WTC11 (cell line): ENCODE measurements at regions not wholly inside any gene's neighbourhood (a gene's known extent, or its start where the extent isn't known, plus 50 kb on each side); places are given as distances from the start of the nearest gene placed in this dataset.

ENCODE experiments used
- ATAC-seq: fragments of 200-7000 bp; cut with Tn5 transposase; 2 replicates; pipeline ENCODE4 v1.10.0; 2021; ENCODE audit warnings: mild to moderate bottlenecking, moderate library complexity
- CTCF ChIA-PET: fragments of 300-600 bp; sonication (Branson Sonifier 250); formaldehyde crosslinking; loops from one replicate; lab custom pipeline; 2021; ENCODE audit warnings: antibody characterized with exemption; lab: Charles Lee
- POLR2A ChIA-PET: fragments of 350-600 bp; sonication (Branson Sonifier 250); formaldehyde crosslinking; loops from one replicate; lab custom pipeline; 2021; ENCODE audit warnings: antibody characterized with exemption; lab: Charles Lee
- DNase-seq: peaks from one replicate; pipeline ENCODE4 v3.0.0; 2021; ENCODE audit warnings: low spot score
- H3K27ac Mint-ChIP-seq: 2 replicates; pipeline ENCODE4 v1.8.0; 2021; ENCODE audit warnings: mixed read lengths
- H3K27me3 Mint-ChIP-seq: 2 replicates; pipeline ENCODE4 v1.8.0; 2021; ENCODE audit warnings: low read depth, mild to moderate bottlenecking, moderate library complexity, mixed read lengths
- H3K36me3 Mint-ChIP-seq: 2 replicates; pipeline ENCODE4 v1.8.0; 2021; ENCODE audit warnings: mixed read lengths
- H3K4me1 Mint-ChIP-seq: 2 replicates; pipeline ENCODE4 v1.8.0; 2022; ENCODE audit warnings: mixed read lengths
- H3K4me3 Mint-ChIP-seq: 2 replicates; pipeline ENCODE4 v1.8.0; 2021; ENCODE audit warnings: mild to moderate bottlenecking, moderate library complexity, mixed read lengths
- H3K9me3 Mint-ChIP-seq: 2 replicates; pipeline ENCODE4 v1.8.0; 2021; ENCODE audit warnings: mixed read lengths
- CBFB ChIP-seq: sonication (generic); formaldehyde crosslinking; IDR thresholded peaks from 2 replicates; pipeline ENCODE4 v1.8.1; 2022; ENCODE audit warnings: mild to moderate bottlenecking, low read depth, missing genetic modification reagents
- FOXJ3 ChIP-seq: sonication (generic); formaldehyde crosslinking; IDR thresholded peaks from 2 replicates; pipeline ENCODE4 v1.9.0; 2021; ENCODE audit warnings: missing genetic modification reagents, mild to moderate bottlenecking, borderline replicate concordance
- FOXK1 ChIP-seq: sonication (generic); formaldehyde crosslinking; IDR thresholded peaks from 2 replicates; pipeline ENCODE4 v1.8.0; 2022; ENCODE audit warnings: mild to moderate bottlenecking, moderate library complexity, missing genetic modification reagents
- GABPB1 ChIP-seq: sonication (generic); formaldehyde crosslinking; IDR thresholded peaks from 2 replicates; pipeline ENCODE4 v1.8.1; 2023; ENCODE audit warnings: mild to moderate bottlenecking, missing genetic modification reagents
- GRHL2 ChIP-seq: fragments of 250-450 bp; sonication (Bioruptor Pico); IDR thresholded peaks from 2 replicates; pipeline ENCODE4 v1.8.0; 2022; ENCODE audit warnings: mild to moderate bottlenecking, moderate library complexity; ENCODE audit not compliant: insufficient replicate concordance, severe bottlenecking
- IRF2 ChIP-seq: sonication (generic); formaldehyde crosslinking; IDR thresholded peaks from 2 replicates; pipeline ENCODE4 v1.8.0; 2022; ENCODE audit warnings: low read depth, missing genetic modification reagents, borderline replicate concordance
- MYBL2 ChIP-seq: sonication (generic); formaldehyde crosslinking; IDR thresholded peaks from 2 replicates; pipeline ENCODE4 v1.8.1; 2023; ENCODE audit warnings: mild to moderate bottlenecking, moderate library complexity, missing genetic modification reagents
- NFYB ChIP-seq: sonication (generic); formaldehyde crosslinking; conservative IDR thresholded peaks from 2 replicates; pipeline ENCODE4 v1.8.0; 2022; ENCODE audit warnings: low read depth, missing genetic modification reagents
- NR2C2 ChIP-seq: sonication (generic); formaldehyde crosslinking; IDR thresholded peaks from 2 replicates; pipeline ENCODE4 v1.8.0; 2022; ENCODE audit warnings: mild to moderate bottlenecking, missing genetic modification reagents
- PRRX2 ChIP-seq: fragments of 250-450 bp; sonication (Bioruptor Pico); IDR thresholded peaks from 2 replicates; pipeline ENCODE4 v1.8.0; 2021; ENCODE audit warnings: mild to moderate bottlenecking
- SP1 ChIP-seq: sonication (generic); formaldehyde crosslinking; conservative IDR thresholded peaks from 2 replicates; pipeline ENCODE4 v1.8.1; 2022; ENCODE audit warnings: missing genetic modification reagents
- TCF7 ChIP-seq: sonication (generic); formaldehyde crosslinking; IDR thresholded peaks from 2 replicates; pipeline ENCODE4 v1.8.0; 2022; ENCODE audit warnings: mild to moderate bottlenecking, low read depth, missing genetic modification reagents, moderate library complexity
- TP53 ChIP-seq: sonication (generic); formaldehyde crosslinking; IDR thresholded peaks from 2 replicates; pipeline ENCODE4 v1.8.1; 2023; ENCODE audit warnings: mild to moderate bottlenecking, missing genetic modification reagents
- ZNF219 ChIP-seq: sonication (generic); formaldehyde crosslinking; IDR thresholded peaks from 2 replicates; pipeline ENCODE4 v1.8.0; 2023; ENCODE audit warnings: missing genetic modification reagents, mild to moderate bottlenecking, borderline replicate concordance
- ZNF232 ChIP-seq: sonication (generic); formaldehyde crosslinking; IDR thresholded peaks from 2 replicates; pipeline ENCODE4 v1.8.0; 2022; ENCODE audit warnings: mild to moderate bottlenecking, missing genetic modification reagents
- TF ChIP-seq, protein P1 (sequence below): fragments of 250-450 bp; sonication (Bioruptor Pico); IDR thresholded peaks from 2 replicates; pipeline ENCODE4 v1.9.0; 2021; ENCODE audit warnings: mild to moderate bottlenecking
- TF ChIP-seq, protein P2 (sequence below): sonication (generic); formaldehyde crosslinking; IDR thresholded peaks from 2 replicates; pipeline ENCODE4 v1.8.0; 2023; ENCODE audit warnings: mild to moderate bottlenecking, missing genetic modification reagents
- TF ChIP-seq, protein P3 (sequence below): sonication (generic); formaldehyde crosslinking; IDR thresholded peaks from 2 replicates; pipeline ENCODE4 v1.8.1; 2023; ENCODE audit warnings: mild to moderate bottlenecking, missing genetic modification reagents
- TF ChIP-seq, protein P4 (sequence below): sonication (generic); formaldehyde crosslinking; IDR thresholded peaks from 2 replicates; pipeline ENCODE4 v1.8.0; 2022; ENCODE audit warnings: missing genetic modification reagents
- TF ChIP-seq, protein P5 (sequence below): sonication (generic); formaldehyde crosslinking; IDR thresholded peaks from 2 replicates; pipeline ENCODE4 v1.8.1; 2023; ENCODE audit warnings: mild to moderate bottlenecking, missing genetic modification reagents
- TF ChIP-seq, protein P6 (sequence below): sonication (generic); formaldehyde crosslinking; IDR thresholded peaks from 2 replicates; pipeline ENCODE4 v1.8.0; 2022; ENCODE audit warnings: mild to moderate bottlenecking, missing genetic modification reagents

DNA sequence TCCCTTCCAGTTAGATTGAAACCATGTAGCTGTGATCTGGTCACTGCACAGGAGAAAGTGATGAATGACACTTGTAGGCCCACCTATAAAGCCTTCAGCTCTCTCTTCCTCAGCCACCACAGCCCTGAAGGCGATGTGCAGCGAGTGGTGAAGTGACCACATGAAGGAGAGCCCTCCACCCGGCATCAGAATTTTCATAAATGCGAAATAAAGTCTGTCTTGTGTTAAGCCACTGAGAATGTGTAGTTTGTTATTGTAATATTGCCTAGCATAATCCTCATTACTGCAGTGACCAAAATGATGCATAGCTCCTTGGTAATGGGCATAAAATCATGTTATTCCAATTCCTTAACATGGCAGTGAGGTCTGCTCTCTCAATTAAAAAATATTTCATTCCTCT, 122.1 kb upstream of the LYPLAL1 start:
- DNase-seq (no peak), ATAC-seq (no peak)
- Mint-ChIP-seq H3K36me3 (no peaks in the 10 kb centered on the region), H3K4me3 (no peak overlapping the region), H3K27ac (no peak overlapping the region), H3K4me1 (no peaks in the 10 kb centered on the region), H3K27me3 (no peaks in the 10 kb centered on the region; the same call in 1 of the 2 replicates), H3K9me3 (no peaks in the 10 kb centered on the region)
- ChIA-PET CTCF (no interaction called here), POLR2A (no interaction called here)
- TF ChIP-seq NFYB (CRISPR knock-in tag) (no peak), FOXK1 (CRISPR knock-in tag) (no peak), TP53 (CRISPR knock-in tag) (no peak), SP1 (CRISPR knock-in tag) (no peak), ZNF219 (CRISPR knock-in tag) (no peak), TCF7 (CRISPR knock-in tag) (no peak), PRRX2 (CRISPR knock-in tag) (no peak), GABPB1 (CRISPR knock-in tag) (no peak)
- TF ChIP-seq, protein P1, sequence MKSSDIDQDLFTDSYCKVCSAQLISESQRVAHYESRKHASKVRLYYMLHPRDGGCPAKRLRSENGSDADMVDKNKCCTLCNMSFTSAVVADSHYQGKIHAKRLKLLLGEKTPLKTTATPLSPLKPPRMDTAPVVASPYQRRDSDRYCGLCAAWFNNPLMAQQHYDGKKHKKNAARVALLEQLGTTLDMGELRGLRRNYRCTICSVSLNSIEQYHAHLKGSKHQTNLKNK (CRISPR knock-in tag), result no peak
- TF ChIP-seq, protein P2, sequence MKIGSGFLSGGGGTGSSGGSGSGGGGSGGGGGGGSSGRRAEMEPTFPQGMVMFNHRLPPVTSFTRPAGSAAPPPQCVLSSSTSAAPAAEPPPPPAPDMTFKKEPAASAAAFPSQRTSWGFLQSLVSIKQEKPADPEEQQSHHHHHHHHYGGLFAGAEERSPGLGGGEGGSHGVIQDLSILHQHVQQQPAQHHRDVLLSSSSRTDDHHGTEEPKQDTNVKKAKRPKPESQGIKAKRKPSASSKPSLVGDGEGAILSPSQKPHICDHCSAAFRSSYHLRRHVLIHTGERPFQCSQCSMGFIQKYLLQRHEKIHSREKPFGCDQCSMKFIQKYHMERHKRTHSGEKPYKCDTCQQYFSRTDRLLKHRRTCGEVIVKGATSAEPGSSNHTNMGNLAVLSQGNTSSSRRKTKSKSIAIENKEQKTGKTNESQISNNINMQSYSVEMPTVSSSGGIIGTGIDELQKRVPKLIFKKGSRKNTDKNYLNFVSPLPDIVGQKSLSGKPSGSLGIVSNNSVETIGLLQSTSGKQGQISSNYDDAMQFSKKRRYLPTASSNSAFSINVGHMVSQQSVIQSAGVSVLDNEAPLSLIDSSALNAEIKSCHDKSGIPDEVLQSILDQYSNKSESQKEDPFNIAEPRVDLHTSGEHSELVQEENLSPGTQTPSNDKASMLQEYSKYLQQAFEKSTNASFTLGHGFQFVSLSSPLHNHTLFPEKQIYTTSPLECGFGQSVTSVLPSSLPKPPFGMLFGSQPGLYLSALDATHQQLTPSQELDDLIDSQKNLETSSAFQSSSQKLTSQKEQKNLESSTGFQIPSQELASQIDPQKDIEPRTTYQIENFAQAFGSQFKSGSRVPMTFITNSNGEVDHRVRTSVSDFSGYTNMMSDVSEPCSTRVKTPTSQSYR, result no peak
- TF ChIP-seq, protein P3, sequence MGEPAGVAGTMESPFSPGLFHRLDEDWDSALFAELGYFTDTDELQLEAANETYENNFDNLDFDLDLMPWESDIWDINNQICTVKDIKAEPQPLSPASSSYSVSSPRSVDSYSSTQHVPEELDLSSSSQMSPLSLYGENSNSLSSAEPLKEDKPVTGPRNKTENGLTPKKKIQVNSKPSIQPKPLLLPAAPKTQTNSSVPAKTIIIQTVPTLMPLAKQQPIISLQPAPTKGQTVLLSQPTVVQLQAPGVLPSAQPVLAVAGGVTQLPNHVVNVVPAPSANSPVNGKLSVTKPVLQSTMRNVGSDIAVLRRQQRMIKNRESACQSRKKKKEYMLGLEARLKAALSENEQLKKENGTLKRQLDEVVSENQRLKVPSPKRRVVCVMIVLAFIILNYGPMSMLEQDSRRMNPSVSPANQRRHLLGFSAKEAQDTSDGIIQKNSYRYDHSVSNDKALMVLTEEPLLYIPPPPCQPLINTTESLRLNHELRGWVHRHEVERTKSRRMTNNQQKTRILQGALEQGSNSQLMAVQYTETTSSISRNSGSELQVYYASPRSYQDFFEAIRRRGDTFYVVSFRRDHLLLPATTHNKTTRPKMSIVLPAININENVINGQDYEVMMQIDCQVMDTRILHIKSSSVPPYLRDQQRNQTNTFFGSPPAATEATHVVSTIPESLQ, result no peak
- TF ChIP-seq, protein P4, sequence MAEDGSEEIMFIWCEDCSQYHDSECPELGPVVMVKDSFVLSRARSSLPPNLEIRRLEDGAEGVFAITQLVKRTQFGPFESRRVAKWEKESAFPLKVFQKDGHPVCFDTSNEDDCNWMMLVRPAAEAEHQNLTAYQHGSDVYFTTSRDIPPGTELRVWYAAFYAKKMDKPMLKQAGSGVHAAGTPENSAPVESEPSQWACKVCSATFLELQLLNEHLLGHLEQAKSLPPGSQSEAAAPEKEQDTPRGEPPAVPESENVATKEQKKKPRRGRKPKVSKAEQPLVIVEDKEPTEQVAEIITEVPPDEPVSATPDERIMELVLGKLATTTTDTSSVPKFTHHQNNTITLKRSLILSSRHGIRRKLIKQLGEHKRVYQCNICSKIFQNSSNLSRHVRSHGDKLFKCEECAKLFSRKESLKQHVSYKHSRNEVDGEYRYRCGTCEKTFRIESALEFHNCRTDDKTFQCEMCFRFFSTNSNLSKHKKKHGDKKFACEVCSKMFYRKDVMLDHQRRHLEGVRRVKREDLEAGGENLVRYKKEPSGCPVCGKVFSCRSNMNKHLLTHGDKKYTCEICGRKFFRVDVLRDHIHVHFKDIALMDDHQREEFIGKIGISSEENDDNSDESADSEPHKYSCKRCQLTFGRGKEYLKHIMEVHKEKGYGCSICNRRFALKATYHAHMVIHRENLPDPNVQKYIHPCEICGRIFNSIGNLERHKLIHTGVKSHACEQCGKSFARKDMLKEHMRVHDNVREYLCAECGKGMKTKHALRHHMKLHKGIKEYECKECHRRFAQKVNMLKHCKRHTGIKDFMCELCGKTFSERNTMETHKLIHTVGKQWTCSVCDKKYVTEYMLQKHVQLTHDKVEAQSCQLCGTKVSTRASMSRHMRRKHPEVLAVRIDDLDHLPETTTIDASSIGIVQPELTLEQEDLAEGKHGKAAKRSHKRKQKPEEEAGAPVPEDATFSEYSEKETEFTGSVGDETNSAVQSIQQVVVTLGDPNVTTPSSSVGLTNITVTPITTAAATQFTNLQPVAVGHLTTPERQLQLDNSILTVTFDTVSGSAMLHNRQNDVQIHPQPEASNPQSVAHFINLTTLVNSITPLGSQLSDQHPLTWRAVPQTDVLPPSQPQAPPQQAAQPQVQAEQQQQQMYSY (CRISPR knock-in tag), result no peak

DNA sequence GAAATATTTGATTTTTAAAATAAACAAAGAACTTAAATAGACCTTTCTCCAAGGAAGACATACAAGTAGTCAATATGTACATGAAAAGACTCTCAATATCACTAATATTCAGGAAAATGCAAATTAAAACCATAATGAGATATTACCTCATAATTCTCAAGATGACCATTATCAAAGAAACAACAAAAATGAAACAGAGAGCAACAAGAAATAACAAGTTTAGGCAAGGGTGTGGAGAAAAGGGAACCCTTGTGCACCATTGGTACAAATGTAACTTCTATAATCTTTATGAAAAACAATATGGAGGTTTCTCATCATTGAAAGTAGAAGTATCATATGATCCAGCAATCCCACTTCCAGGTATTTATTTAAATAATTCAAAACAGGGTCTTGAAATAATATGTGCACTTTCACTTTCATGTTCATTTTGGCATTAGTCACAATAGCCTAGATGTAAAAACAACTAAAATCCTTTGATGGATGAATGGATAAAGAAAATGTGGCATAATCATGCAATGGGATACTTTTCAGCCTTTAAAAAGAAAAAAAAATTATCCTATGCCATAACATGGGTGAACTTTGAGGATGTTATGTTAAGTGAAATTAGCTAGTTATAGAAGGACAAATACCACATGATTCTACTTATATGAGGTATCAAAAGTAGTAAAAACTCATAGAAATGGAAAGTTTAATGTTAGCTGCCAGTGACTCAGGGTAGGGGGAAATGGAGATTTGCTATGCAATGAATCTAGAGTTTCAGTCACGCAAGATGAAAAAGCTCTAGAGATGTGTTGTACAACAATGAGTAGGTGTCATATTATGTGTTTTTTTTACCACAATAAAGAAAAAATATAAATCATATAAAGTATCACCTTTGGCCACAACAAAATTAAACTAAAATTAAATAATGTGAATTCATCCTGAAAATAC, 114.5 kb upstream of the LYPLAL1 start:
- Mint-ChIP-seq H3K4me1 (no peaks in the 10 kb centered on the region), H3K9me3 (no peaks in the 10 kb centered on the region; the same call in 1 of the 2 replicates), H3K4me3 (no peak overlapping the region), H3K36me3 (no peaks in the 10 kb centered on the region), H3K27me3 (no peaks in the 10 kb centered on the region), H3K27ac (no peak overlapping the region)
- POLR2A ChIA-PET, result no interaction called here
- ATAC-seq (no peak), DNase-seq (no peak)
- no peak for TF ChIP-seq GRHL2 (CRISPR knock-in tag)
- TF ChIP-seq, protein P5, sequence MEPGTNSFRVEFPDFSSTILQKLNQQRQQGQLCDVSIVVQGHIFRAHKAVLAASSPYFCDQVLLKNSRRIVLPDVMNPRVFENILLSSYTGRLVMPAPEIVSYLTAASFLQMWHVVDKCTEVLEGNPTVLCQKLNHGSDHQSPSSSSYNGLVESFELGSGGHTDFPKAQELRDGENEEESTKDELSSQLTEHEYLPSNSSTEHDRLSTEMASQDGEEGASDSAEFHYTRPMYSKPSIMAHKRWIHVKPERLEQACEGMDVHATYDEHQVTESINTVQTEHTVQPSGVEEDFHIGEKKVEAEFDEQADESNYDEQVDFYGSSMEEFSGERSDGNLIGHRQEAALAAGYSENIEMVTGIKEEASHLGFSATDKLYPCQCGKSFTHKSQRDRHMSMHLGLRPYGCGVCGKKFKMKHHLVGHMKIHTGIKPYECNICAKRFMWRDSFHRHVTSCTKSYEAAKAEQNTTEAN (CRISPR knock-in tag), result no peak
- TF ChIP-seq NR2C2, result no peak
- no peak for TF ChIP-seq ZNF232 (CRISPR knock-in tag)
- TF ChIP-seq MYBL2 (CRISPR knock-in tag), result no peak
- no peak for TF ChIP-seq FOXJ3
- TF ChIP-seq, protein P6, sequence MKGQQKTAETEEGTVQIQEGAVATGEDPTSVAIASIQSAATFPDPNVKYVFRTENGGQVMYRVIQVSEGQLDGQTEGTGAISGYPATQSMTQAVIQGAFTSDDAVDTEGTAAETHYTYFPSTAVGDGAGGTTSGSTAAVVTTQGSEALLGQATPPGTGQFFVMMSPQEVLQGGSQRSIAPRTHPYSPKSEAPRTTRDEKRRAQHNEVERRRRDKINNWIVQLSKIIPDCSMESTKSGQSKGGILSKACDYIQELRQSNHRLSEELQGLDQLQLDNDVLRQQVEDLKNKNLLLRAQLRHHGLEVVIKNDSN (CRISPR knock-in tag), result no peak
- TF ChIP-seq CBFB, result no peak
- TF ChIP-seq IRF2, result no peak
- TF ChIP-seq ZNF219 (CRISPR knock-in tag), result no peak
- TF ChIP-seq, all 79 proteins: peak for 0
- CTCF ChIA-PET, result no interaction called here
